ENCODE measurements at regions not wholly inside any gene's neighbourhood (a gene's known extent, or its start where the extent isn't known, plus 50 kb on each side); places are given as distances from the start of the nearest gene placed in this dataset.
"Not testable (repeated sequence)": the region's sequence is repeated elsewhere in the genome, so short reads cannot be mapped to it uniquely, and the experiment has no call there.

GRCh38 chr16:87146676-87147075 lies 170.5 kb downstream of the C16orf95 start:
- TF ChIP-seq, protein P1, sequence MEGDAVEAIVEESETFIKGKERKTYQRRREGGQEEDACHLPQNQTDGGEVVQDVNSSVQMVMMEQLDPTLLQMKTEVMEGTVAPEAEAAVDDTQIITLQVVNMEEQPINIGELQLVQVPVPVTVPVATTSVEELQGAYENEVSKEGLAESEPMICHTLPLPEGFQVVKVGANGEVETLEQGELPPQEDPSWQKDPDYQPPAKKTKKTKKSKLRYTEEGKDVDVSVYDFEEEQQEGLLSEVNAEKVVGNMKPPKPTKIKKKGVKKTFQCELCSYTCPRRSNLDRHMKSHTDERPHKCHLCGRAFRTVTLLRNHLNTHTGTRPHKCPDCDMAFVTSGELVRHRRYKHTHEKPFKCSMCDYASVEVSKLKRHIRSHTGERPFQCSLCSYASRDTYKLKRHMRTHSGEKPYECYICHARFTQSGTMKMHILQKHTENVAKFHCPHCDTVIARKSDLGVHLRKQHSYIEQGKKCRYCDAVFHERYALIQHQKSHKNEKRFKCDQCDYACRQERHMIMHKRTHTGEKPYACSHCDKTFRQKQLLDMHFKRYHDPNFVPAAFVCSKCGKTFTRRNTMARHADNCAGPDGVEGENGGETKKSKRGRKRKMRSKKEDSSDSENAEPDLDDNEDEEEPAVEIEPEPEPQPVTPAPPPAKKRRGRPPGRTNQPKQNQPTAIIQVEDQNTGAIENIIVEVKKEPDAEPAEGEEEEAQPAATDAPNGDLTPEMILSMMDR (IDR thresholded peaks at IDR 0.05; ENCODE audit: low read depth, low read length), result no peak
- no peak overlapping the region for H3K4me3 ChIP-seq (ENCODE audit: low read depth, low read length)

GRCh38 chr16:87149051-87149450 lies 168.1 kb downstream of the C16orf95 start:
- TF ChIP-seq, protein P1 (IDR thresholded peaks at IDR 0.05; ENCODE audit: low read depth, low read length), result no peak
- no peak overlapping the region for H3K4me3 ChIP-seq (ENCODE audit: low read depth, low read length)

DNA sequence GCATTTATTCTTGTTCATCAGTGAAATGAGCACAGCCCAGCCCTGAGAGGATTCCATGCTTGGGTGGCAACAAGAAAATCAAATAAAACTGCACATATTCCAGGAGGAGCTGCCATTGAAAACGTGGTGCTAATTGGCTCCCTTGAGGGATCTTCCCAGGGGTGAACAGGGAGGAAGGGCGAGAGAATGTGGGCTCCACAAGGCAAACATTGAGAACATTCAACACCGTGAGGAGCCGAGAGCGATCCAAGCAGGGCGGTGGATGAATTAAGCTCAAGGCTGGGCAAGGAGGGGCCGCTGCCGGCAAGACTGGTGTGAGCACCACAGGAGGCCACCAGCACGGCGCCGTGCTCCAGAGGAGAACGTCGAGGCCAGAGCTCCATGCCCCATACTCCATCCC lies 166.9 kb downstream of the C16orf95 start:
- TF ChIP-seq, protein P1 (IDR thresholded peaks at IDR 0.05; ENCODE audit: low read depth, low read length), result no peak
- H3K4me3 ChIP-seq (ENCODE audit: low read depth, low read length), result no peak overlapping the region

DNA sequence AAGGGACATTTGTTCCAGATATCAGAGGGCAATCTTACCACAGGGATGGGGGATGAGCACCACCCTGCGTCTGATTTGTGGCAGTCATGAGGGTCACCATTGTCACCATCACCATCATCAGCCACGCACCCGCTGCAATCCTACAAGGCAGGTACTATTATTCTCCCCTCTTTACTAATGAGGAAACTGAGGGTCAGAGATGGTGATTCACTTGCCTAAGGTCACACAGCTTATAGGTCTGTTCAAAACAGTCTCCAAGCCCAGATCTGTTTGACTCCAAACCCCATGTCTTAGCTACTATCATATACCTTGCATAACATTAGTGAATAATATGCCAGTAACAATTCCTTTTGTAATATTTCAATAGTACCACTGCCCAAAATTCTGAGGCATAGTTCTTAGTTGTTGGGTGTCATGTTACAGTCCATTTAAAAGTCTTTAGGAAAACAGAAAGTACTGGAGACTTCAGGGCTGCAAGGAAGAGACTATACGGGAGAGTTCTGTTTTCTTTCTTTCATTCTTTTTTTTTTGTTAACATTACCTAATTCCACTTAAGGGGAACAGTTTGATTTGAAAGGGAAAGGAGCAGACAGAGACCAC lies 166.4 kb downstream of the C16orf95 start:
- no peak overlapping the region for H3K4me3 ChIP-seq (ENCODE audit: low read depth, low read length)
- TF ChIP-seq, protein P1 (IDR thresholded peaks at IDR 0.05; ENCODE audit: low read depth, low read length), result no peak

DNA sequence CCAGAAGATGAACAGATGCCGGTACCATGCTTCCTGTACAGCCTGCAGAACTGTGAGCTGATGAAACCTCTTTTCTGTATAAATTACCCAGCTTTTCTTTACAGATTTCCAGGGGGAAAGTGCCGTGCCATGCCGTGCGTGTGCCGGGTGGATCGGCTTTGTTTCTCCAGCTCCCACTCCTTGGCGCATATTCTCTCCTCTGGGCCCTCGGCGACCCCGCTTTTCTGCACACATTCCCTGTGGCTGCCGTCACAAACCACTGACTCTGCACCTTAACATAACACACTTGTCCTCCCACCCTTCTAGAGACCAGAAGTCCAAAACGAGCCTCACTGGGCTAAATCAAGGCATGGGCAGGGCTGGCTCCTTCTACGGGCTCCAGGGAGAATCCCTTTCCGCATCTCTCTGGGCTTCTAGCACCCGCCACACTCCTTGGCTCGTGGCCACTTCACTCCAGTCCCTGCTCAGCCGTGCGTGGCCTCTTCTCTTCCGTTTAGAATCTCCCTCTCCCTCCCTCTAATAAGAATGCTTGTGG lies 164.9 kb downstream of the C16orf95 start:
- TF ChIP-seq, protein P1 (IDR thresholded peaks at IDR 0.05; ENCODE audit: low read depth, low read length), result no peak
- H3K4me3 ChIP-seq (ENCODE audit: low read depth, low read length), result no peak overlapping the region

GRCh38 chr16:87153326-87153725 lies 163.9 kb downstream of the C16orf95 start:
- TF ChIP-seq, protein P1 (IDR thresholded peaks at IDR 0.05; ENCODE audit: low read depth, low read length), result no peak
- H3K4me3 ChIP-seq (ENCODE audit: low read depth, low read length), result no peak overlapping the region

DNA sequence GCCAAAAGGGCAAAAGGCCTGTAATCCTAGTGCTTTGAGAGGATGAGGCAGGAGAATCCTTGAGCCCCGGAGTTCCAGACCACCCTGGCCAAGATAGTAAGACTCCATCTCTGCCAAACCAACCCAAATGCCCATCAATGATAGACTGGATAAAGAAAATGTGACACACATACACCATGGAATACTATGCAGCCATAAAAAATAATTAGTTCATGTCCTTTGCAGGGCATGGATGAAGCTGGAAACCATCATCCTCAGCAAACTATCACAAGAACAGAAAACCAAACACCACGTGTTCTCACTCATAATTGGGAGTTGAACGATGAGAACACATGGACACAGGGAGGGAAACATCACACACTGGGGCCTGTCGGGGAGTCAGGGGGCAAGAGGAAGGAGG lies 161.9 kb downstream of the C16orf95 start:
- not testable (repeated sequence) for H3K4me3 ChIP-seq (ENCODE audit: low read depth, low read length)

GRCh38 chr16:87156195-87156594 lies 161.0 kb downstream of the C16orf95 start:
- no peak overlapping the region for H3K4me3 ChIP-seq (ENCODE audit: low read depth, low read length)
- TF ChIP-seq, protein P1 (IDR thresholded peaks at IDR 0.05; ENCODE audit: low read depth, low read length), result no peak
